Lower leg skin (tissue), 4 donors: ENCODE measurements at regions not wholly inside any gene's neighbourhood (a gene's known extent, or its start where the extent isn't known, plus 50 kb on each side); places are given as distances from the start of the nearest gene placed in this dataset.

Experiments used
- DNase-seq, 2 donors: peaks; one replicate each; pipeline ENCODE4 v3.0.0-alpha.2; 2019; ENCODE audit warnings: low spot score in 2 of 2
- H3K4me3 ChIP-seq: fragments of 200-600 bp; sonication (generic); 2 replicates; pipeline ENCODE4 v1.5.1; 2017; ENCODE audit warnings: mild to moderate bottlenecking, low read depth; ENCODE audit not compliant: poor library complexity, severe bottlenecking
- POLR2A ChIP-seq, 2 donors: fragments of 450-650 bp; IDR thresholded peaks; one replicate each; pipeline ENCODE4 v1.6.1; 2016 to 2017; ENCODE audit warnings: antibody characterized with exemption in 2 of 2, mild to moderate bottlenecking in 1 of 2, moderate library complexity in 1 of 2
- WGBS, 2 donors: methylation state at CpG; one replicate each; pipeline ENCODE4 v1.1.5; 2018; 5-methylcytosine and 5-hydroxymethylcytosine counted together
- intact Hi-C: fragments of 100-400 bp; cut with DNase I; formaldehyde crosslinking; loops from one replicate; pipeline ENCODE4 v1.15.0; 2023; ENCODE audit warnings: low total_unique reads
- TF ChIP-seq, protein P1 (sequence below), 3 donors: fragments of 450-650 bp; IDR thresholded peaks; one replicate each; pipeline ENCODE4 v1.5.1; 2016; ENCODE audit warnings: antibody characterized with exemption in 3 of 3, mild to moderate bottlenecking in 3 of 3, moderate library complexity in 2 of 3

DNA sequence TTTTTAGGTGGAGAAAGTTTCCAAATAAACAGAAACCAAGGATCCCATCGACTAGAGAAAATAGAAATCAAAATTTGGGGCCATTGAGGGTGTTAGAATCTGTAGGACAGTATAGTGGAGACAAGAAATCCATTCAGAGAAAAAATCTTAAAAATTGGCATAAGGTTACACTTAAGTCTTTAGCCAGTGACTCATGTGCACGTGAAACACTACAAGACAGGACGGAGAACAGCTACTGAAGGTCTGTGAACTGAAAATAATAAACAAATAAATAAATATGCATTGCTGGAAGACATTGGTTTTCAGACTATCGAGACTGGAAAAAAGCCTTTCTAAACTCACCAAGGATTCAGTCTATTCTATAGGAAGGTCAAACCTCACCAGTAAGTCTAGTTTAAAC is 1955.5 kb downstream of the MAT2B start:
- intact Hi-C loops: no loop called here
- TF ChIP-seq, protein P1, sequence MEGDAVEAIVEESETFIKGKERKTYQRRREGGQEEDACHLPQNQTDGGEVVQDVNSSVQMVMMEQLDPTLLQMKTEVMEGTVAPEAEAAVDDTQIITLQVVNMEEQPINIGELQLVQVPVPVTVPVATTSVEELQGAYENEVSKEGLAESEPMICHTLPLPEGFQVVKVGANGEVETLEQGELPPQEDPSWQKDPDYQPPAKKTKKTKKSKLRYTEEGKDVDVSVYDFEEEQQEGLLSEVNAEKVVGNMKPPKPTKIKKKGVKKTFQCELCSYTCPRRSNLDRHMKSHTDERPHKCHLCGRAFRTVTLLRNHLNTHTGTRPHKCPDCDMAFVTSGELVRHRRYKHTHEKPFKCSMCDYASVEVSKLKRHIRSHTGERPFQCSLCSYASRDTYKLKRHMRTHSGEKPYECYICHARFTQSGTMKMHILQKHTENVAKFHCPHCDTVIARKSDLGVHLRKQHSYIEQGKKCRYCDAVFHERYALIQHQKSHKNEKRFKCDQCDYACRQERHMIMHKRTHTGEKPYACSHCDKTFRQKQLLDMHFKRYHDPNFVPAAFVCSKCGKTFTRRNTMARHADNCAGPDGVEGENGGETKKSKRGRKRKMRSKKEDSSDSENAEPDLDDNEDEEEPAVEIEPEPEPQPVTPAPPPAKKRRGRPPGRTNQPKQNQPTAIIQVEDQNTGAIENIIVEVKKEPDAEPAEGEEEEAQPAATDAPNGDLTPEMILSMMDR (IDR thresholded peaks at IDR 0.05): no peak
- TF ChIP-seq POLR2A (IDR thresholded peaks at IDR 0.05): no peak
- H3K4me3 ChIP-seq: no peak overlapping the region
- 54 to 58% methylated on average over 4 of the region's 4 CpGs for WGBS, 2 donors
- no peak for DNase-seq

DNA sequence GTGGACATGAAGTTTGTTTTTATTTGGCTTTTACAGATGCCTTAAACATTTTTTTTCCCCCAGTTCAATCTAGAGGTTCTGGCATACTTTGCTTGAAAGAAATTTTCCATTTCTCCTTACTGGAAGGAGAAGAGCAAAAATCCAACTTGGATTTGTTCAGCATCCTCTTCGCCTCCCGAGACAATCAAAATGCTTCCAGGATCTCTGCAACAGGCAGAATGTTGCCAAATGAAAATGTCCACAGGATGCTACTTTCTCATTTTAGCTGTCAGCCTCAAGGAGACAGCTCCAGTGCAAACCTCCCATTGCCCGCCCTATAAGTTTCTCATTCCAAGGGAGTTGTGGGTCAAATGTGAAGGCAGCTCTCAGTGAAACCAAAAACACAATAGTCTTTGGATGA is 1972.1 kb downstream of the MAT2B start:
- intact Hi-C loops: no loop called here
- WGBS, 2 donors: 72 to 73% methylated on average over 3 of the region's 3 CpGs
- DNase-seq: no peak
- TF ChIP-seq, protein P1 (IDR thresholded peaks at IDR 0.05): no peak
- no peak for TF ChIP-seq POLR2A (IDR thresholded peaks at IDR 0.05)
- no peak overlapping the region for H3K4me3 ChIP-seq

DNA sequence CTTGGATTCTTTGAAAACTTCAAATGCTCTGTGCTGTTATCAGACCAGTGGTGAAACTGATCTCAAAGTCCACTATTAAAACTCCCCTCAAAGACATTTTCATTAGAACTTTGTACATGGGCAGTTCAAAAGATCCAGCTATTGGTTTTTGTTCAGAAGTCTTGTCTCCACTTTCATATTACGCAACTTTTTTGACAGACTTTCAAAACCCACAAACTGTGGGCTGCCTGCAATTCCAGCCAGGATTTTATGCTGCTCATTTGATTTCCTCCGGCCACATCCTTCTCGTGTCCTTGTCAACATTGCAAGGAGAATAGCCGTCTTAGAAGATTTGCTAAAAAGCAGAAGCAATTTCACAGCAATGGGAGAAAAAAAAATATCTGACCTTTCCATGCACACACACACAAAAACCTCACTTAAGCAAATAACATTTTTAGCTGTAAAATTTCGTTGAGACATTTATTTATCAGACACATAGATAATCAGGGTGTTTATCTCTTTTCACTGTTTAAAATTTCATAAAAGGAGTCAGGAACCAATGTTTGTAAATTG is 1990.5 kb downstream of the MAT2B start:
- TF ChIP-seq POLR2A (IDR thresholded peaks at IDR 0.05): no peak
- TF ChIP-seq, protein P1 (IDR thresholded peaks at IDR 0.05): no peak
- intact Hi-C loops: no loop called here
- no peak overlapping the region for H3K4me3 ChIP-seq
- 33 to 48% methylated on average over 5 of the region's 5 CpGs for WGBS, 2 donors
- DNase-seq: no peak

DNA sequence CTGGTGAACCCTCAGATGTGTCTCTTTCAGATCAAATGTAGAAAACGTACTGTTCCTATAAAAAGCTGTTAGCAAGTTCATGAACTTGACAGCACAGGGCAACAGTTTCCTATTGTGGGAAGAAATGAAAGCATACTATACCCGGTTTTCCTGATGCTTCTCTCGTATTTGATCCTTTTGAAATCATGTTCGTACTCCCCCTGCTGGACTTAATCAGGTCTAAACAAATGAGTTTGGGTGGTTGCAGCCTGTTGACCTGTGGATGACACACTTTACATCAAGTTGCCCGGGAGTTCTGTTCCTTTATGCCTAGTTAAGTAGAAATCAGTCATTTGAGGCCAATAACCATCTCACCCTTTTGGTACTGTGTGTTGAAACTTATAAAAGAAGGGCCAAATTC is 1992.3 kb downstream of the MAT2B start:
- H3K4me3 ChIP-seq: no peak overlapping the region
- intact Hi-C loops: no loop called here
- TF ChIP-seq, protein P1 (IDR thresholded peaks at IDR 0.05): no peak
- no peak for TF ChIP-seq POLR2A (IDR thresholded peaks at IDR 0.05)
- DNase-seq: no peak
- 54 to 60% methylated on average over 5 of the region's 5 CpGs for WGBS, 2 donors

DNA sequence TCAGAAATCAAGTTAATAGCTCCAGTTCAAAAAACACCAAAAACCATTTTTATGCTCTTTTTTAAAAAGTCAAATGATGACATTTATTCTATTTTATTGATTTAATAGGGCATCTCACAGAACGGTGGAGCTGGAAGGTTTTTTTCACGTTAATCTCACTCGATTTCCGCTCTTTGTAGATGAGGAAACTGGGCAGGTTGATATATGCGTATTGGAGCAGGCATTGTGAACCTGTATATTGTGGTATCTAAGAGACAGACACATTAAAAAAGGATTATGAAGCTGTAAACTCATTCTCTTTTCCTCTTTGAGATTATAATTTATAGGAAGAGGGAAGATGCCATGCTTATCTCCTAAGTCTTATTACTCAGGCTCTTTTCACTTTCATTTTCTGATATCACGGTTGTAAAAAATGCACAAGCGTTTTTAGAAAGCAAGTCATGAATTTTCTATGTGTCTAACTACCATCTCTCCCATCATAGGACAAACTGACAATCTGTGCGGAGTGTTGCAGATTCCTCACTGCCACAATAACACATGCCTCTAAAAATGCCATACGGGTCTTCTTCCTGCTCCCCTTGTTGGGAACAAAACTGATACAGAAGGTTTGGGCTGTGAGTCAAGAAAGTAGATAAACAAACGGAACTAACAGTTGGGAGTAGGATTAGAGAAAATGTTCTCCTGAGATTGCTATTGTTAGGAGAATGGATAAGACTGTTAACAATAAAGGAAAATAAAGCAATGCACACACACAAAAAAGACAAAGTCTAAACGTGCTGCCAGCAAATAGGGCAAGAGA is 1997.7 kb downstream of the MAT2B start:
- no peak overlapping the region for H3K4me3 ChIP-seq

More for the DNA sequence above, 1997.7 kb downstream of the MAT2B start:
- DNase-seq: no peak
- TF ChIP-seq, protein P1 (IDR thresholded peaks at IDR 0.05): no peak
- TF ChIP-seq POLR2A (IDR thresholded peaks at IDR 0.05): no peak
- intact Hi-C loops: no loop called here
- 74 to 80% methylated on average over 11 of the region's 11 CpGs for WGBS, 2 donors
